Fibroblast of peridontal ligament (primary cell): ENCODE measurements at regions not wholly inside any gene's neighbourhood (a gene's known extent, or its start where the extent isn't known, plus 50 kb on each side); places are given as distances from the start of the nearest gene placed in this dataset.
"Not testable (repeated sequence)": the region's sequence is repeated elsewhere in the genome, so short reads cannot be mapped to it uniquely, and the experiment has no call there.

Experiments
- DNase-seq: peaks from one replicate; pipeline ENCODE4 v3.0.0-alpha.2; 2010; ENCODE audit errors: extremely low read depth

GRCh38 chr3:161914703-161915417, 418.3 kb downstream of the OTOL1 start:
- DNase-seq, result peak; percentile 49

GRCh38 chr3:161915418-161915750, 418.8 kb downstream of the OTOL1 start:
- no peak for DNase-seq

GRCh38 chr3:161920196-161920595, 423.6 kb downstream of the OTOL1 start:
- DNase-seq, result no peak

DNA sequence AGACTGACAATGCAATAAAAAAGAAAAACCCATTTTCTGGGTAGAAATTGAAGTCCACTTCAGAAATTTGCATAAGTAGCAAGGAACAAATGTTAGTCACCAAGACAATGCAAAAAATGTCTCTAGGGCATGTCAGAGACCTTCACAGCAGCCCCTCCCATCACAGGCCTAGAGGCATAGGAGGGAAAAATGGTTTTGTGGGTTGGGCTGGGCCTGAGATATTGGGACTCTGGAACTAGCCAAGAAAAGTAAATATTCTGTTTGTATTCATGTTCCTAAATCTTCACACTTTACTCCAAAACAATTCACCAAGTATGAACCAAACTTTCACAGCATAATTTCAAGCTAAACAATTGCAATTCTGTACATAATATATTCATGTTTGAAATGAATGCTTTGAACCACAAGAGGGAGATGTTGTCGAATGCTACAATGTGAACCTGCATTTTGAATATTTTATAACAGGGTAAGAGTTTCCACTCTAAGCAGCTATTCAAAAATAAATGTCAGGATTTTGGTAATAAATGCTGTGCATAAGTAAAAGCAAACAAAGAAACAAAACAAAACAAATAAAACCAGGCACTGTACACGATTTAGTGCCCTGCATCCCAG, 429.2 kb downstream of the OTOL1 start:
- no peak for DNase-seq

GRCh38 chr3:161927131-161927530, 430.5 kb downstream of the OTOL1 start:
- DNase-seq, result no peak

DNA sequence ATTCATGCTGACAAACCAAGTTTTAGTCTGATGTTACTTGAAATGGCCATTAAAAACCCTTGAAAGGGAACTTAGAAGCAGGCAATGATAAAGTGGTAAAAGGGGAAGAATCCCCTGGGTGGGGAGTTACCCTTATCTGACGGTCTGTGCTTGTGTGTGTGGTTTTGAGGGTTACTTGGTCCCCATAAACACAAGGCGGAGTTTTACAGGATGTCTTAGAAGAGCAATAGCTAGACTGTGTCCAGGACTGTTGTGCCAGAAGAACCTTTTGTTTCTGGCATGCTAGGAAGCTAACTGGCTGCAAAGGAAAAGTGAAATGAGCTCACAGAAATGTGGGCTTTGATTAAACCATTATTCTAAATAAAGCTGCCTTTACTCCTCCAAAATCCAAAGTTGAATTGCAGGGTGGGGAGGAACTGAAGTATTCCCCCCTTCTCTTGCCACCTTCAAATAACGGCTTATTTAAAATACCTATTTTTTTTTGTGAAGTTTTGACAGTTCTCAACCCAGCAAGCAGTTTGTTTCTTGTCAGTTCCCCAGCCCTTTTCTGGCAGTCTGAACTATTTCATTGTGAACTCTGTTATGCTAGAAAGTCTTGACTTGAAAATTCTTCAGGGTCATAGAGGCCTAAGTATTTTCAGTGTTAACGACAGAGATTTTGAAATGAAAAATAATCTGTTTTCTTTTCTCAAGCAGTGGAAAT, 443.5 kb downstream of the OTOL1 start:
- DNase-seq, result no peak

DNA sequence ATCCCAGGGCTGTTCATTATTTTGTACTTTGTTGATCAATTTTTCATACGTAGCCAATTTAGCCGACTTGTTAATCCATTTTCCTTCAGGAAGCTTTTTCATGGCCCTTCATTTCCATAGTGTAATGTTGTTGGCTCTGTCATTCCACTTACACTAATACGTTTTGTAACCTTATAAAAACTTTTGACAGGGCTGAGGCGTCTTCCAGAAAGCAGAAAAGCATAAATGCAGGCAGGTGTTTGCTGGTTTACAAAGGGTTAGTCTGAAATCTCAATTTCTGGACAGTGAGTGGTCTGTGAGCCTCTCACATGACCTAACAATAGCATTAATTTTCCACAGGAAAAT, 444.0 kb downstream of the OTOL1 start:
- DNase-seq, result no peak

GRCh38 chr3:161941891-161942290, 445.3 kb downstream of the OTOL1 start:
- no peak for DNase-seq

DNA sequence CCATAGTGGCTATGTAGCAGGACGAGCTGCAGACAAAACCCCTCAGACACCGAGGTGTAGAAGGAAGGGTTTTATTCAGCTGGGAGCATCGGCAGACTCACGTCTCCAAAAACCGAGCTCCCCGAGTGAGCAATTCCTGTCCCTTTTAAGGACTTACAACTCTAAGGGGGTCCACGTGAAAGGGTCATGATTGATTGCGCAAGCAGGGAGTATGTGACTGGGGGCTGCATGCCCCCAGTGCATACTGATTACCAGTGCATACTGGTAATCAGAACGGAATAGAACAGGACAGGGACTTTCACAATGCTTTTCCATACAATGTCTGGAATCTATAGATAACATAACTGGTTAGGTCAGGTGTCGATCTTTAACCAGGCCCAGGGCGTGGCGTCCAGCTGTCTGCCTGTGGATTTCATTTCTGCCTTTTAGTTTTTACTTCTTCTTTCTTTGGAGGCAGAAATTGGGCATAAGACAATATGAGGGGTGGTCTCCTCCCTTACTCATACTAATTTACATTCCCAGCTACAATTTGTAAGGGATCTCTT, 447.3 kb downstream of the OTOL1 start:
- not testable (repeated sequence) for DNase-seq

DNA sequence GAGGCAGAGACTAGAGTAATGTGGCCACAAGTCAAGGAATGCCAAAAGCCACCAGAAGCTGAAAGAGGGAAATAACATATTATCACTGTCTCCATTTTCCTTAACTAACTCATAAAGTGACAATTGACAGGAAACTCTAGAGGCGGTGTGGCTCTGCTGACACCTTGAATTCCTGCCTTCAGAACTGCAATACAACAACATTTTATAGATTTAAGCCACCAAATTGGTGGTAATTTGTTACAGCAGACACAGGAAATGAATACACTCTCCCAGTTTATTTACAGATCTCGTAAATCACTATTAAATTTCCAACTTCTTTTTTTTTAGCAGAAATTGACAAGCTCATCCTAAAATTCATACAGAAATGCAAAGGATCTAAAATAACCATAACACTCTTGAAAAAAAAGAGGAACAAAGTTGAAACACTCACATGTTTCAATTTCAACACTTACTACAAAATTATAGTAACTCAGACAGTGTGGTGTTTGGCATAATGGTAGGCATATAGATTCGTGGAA, 449.9 kb downstream of the OTOL1 start:
- DNase-seq, result no peak

GRCh38 chr3:161950318-161950868, 453.8 kb downstream of the OTOL1 start:
- DNase-seq, result no peak

GRCh38 chr3:161957467-161957866, 460.9 kb downstream of the OTOL1 start:
- no peak for DNase-seq

- DNase-seq, result no peak
Measured at GRCh38 chr3:161964857-161965256, 468.2 kb downstream of the OTOL1 start.

DNA sequence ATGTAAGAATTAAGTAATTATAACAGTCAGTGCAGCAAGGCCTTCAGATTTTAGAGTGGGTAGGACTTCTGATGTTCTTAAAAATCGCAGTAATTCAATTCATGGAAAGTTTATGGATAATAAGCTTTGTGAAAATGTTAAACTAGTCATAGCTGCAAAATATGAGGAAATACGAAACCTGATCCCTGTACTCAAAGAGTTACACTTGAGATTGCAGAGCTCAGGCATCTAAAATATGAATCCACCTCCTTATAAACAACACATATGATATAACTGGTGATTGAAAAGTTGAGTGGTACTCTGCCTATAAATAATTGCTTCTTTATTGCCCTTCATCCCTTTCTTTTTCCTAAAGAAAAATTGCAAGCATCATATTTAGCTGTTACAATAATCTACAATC, 473.3 kb downstream of the OTOL1 start:
- peak; percentile 40 for DNase-seq

DNA sequence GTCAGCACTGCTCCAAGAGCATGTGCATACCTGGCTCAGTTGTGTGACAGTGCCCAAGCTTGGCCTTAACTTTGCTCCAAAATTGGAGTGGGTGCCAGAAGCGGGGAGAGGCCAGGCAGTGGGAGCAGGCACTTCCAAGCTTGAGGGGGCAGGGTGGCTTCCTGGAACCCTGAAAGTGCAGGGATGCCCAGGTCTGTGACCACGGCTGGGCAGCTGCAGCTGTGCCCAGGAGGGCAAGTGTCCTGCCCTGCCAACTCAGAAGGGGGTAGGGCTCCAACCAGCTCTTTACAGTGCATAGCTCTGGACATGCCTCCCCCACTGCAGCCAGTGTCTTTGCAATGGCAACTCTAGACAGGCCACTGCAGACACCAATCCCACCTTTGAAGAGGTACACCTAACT, 478.6 kb downstream of the OTOL1 start:
- no peak for DNase-seq

DNA sequence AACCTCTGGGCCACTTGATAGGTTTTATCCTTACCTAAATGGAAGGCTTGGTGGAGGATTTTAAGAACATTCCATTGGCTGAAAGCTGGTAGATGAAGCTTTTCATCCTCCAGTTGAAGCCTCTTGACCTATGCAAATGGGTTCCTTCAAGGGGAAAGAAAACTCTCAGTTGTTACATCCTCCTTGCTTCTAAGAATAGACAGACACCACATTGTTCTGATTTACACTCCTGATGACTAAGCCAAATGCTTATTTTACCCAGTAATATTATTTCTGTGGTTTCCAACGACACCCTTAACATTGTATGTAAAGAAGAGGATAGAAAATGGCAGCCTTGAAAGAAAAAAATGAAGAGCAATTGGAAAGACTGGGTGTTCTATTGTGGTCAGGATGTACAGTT, 480.5 kb downstream of the OTOL1 start:
- DNase-seq, result peak; percentile 54

- no peak for DNase-seq
Measured at GRCh38 chr3:161977850-161978249, 481.2 kb downstream of the OTOL1 start.

DNA sequence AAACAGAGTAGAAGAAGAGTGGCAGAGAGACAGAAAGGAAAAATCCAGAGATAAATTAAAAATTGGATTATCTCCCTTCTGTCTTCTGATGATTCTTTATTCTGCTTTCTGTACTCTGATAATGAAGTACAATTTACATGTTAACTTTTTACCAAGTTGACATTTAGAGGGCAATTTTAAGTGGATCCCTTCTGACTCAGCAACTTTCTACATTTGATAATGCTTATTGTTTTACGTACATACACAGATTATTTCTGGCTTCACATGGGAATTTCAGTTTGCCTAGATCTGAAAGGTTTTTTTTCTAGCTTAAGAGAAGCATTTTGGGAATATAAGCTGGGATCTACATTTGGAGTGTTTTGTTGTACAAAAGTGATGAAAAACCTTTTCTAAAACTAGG, 491.3 kb downstream of the OTOL1 start:
- peak; percentile 9 for DNase-seq

GRCh38 chr3:161989012-161989411, 492.4 kb downstream of the OTOL1 start:
- DNase-seq, result no peak

- no peak for DNase-seq
Measured at GRCh38 chr3:161990036-161990435, 493.4 kb downstream of the OTOL1 start.

GRCh38 chr3:161991901-161992540, 495.4 kb downstream of the OTOL1 start:
- no peak for DNase-seq

DNA sequence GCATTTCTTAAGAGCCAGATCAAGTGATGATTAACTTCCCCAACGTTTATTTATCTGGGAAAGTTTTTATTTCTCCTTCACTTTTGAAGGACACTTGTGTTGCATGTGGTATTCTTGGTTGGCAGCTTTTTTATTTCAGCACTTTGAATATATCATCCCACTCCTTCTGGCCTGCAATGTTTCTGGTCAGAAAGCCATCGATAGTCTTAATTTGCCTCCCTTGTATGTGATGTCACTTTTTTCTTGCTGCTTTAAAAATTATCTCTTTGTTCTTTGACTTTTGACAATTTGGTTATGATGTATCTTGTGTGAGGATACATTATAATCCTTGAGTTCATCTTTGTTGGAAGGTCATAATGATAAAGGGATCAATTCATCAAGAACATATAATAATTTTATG, 503.2 kb downstream of the OTOL1 start:
- no peak for DNase-seq
